ENCODE measurements at regions not wholly inside any gene's neighbourhood (a gene's known extent, or its start where the extent isn't known, plus 50 kb on each side); places are given as distances from the start of the nearest gene placed in this dataset.

GRCh38 chr10:120367341-120367740, 89.7 kb upstream of the PLPP4 start:
- intact Hi-C loops (cut with micrococcal nuclease) (no loop called here), in situ Hi-C loops (cut with MboI) (no loop called here)
- POLR2A ChIA-PET: no interaction called here
- DNase-seq (ENCODE audit: extremely low read depth in 1 of 4, low spot score in 3 of 4) (no peak), FAIRE-seq (no peak), ATAC-seq (no peak)
- no TSS peak for BruUV-seq (replicated peaks)
- Histone ChIP-seq H3K36me3 (ENCODE audit: control insufficient read depth, insufficient read depth, low read length) (no peaks in the 10 kb centered on the region), H2AFZ (ENCODE audit: low read depth, low read length) (no peak overlapping the region), H3K27me3 (ENCODE audit: control insufficient read depth in 2 of 2, insufficient read depth in 2 of 2, low read length in 2 of 2) (no peaks in the 10 kb centered on the region; a peak in 1 of 5 replicates), H3K79me2 (ENCODE audit: control insufficient read depth, insufficient read depth, low read length) (no peaks in the 10 kb centered on the region), H3K4me1 (replicated peaks in 1 of 2; ENCODE audit: control insufficient read depth in 2 of 2, insufficient read depth in 2 of 2, low read length in 2 of 2) (no peaks in the 10 kb centered on the region), H3K9me1 (ENCODE audit: control insufficient read depth, insufficient read depth, low read length) (no peaks in the 10 kb centered on the region), H3K9ac (ENCODE audit: insufficient read depth in 1 of 2, low read depth in 2 of 2, low read length in 2 of 2) (no peak overlapping the region), H4K20me1 (replicated peaks; ENCODE audit: control insufficient read depth, insufficient read depth, low read length) (no peaks in the 10 kb centered on the region), H3K9me3 (replicated peaks; ENCODE audit: control insufficient read depth, insufficient read depth, low read depth, low read length) (no peaks in the 10 kb centered on the region), H3K4me3 (no peak overlapping the region), H3K4me2 (ENCODE audit: insufficient read depth, low read length) (no peak overlapping the region), H3K27ac (ENCODE audit: extremely low read depth, low read depth, low read length) (no peak overlapping the region)
- no peak for TF ChIP-seq BRD9 (IDR thresholded peaks at IDR 0.05; ENCODE audit: low read depth, partially characterized antibody)
- no peak for TF ChIP-seq KLF10 (CRISPR knock-in tag; IDR thresholded peaks at IDR 0.05)
- TF ChIP-seq CGGBP1 (CRISPR knock-in tag; IDR thresholded peaks at IDR 0.05): no peak
- TF ChIP-seq RBM25 (IDR thresholded peaks at IDR 0.05; ENCODE audit: low read depth, low read length, severe bottlenecking): no peak
- TF ChIP-seq ZNF143 (CRISPR knock-in tag; IDR thresholded peaks at IDR 0.05): no peak
- no peak for TF ChIP-seq HES1 (IDR thresholded peaks at IDR 0.05; ENCODE audit: low read depth)
- TF ChIP-seq PTRF (tag; IDR thresholded peaks at IDR 0.05): no peak
- TF ChIP-seq ETS1 (conservative IDR thresholded peaks at IDR 0.05; ENCODE audit: control insufficient read depth, low read depth, low read length): no peak
- TF ChIP-seq ZNF740 (CRISPR knock-in tag; IDR thresholded peaks at IDR 0.05): no peak
- TF ChIP-seq ZNF740 (tag; IDR thresholded peaks at IDR 0.05): no peak
- CTCF ChIA-PET (ENCODE audit: low intra/inter-chr PET ratio): no interaction called here
- 0% methylated on average over 3 of the region's 3 CpGs for WGBS (ENCODE audit: insufficient coverage, low coverage, missing lambda C conversion rate)
